Neural cell (in vitro differentiated cells): ENCODE measurements at regions not wholly inside any gene's neighbourhood (a gene's known extent, or its start where the extent isn't known, plus 50 kb on each side); places are given as distances from the start of the nearest gene placed in this dataset.

Experiments used
- H2AFZ ChIP-seq: fragments of 200-600, 300-800 bp; sonication (generic), shearing (Covaris generic); 2 replicates; pipeline ENCODE4 v1.6.0; 2014; ENCODE audit warnings: low read depth, mild to moderate bottlenecking, antibody characterized with exemption, low read length, moderate library complexity
- H3F3A ChIP-seq: fragments of 200-600 bp; shearing (Covaris generic); 2 replicates; pipeline ENCODE4 v1.6.1; 2016; ENCODE audit warnings: mild to moderate bottlenecking, moderate library complexity, mixed read lengths, antibody characterized with exemption, low read length; ENCODE audit not compliant: insufficient read depth, poor library complexity, severe bottlenecking
- H3K27ac ChIP-seq: fragments of 200-600, 300-800 bp; sonication (generic), shearing (Covaris generic); 2 replicates; pipeline ENCODE4 v1.5.1; 2014; ENCODE audit warnings: mild to moderate bottlenecking, low read length, moderate library complexity
- H3K27me3 ChIP-seq: fragments of 300-800, 200-600 bp; sonication (generic), shearing (Covaris generic); 2 replicates; pipeline ENCODE4 v1.6.0; 2014; ENCODE audit warnings: mild to moderate bottlenecking, low read depth, low read length, moderate library complexity; ENCODE audit not compliant: insufficient read depth
- H3K36me3 ChIP-seq: fragments of 300-800, 200-600 bp; sonication (generic), shearing (Covaris generic); 2 replicates; pipeline ENCODE4 v1.5.1; 2014; ENCODE audit warnings: mild to moderate bottlenecking, antibody characterized with exemption, low read length, moderate library complexity; ENCODE audit not compliant: insufficient read depth
- H3K4me2 ChIP-seq: fragments of 300-800, 200-600 bp; sonication (generic), shearing (Covaris generic); 2 replicates; pipeline ENCODE4 v1.6.0; 2014; ENCODE audit warnings: mild to moderate bottlenecking, low read length
- H3K4me3 ChIP-seq: fragments of 300-800, 200-600 bp; sonication (generic), shearing (Covaris generic); 2 replicates; pipeline ENCODE4 v1.5.1; 2014; ENCODE audit warnings: mild to moderate bottlenecking, low read length, moderate library complexity
- H3K79me2 ChIP-seq: fragments of 200-600 bp; shearing (Covaris generic); replicated peaks from 2 replicates; pipeline ENCODE4 v1.6.0; 2014; ENCODE audit warnings: mild to moderate bottlenecking, low read length, moderate library complexity; ENCODE audit not compliant: insufficient read depth
- H3K9ac ChIP-seq: fragments of 300-800, 200-600 bp; sonication (generic), shearing (Covaris generic); 2 replicates; pipeline ENCODE4 v1.6.1; 2016; ENCODE audit warnings: mild to moderate bottlenecking, low read length, mixed read lengths
- H3K9me2 ChIP-seq: fragments of 200-600 bp; shearing (Covaris generic); 2 replicates; pipeline ENCODE4 v1.6.1; 2016; ENCODE audit warnings: mild to moderate bottlenecking, low read length, mixed read lengths; ENCODE audit not compliant: insufficient read depth
- H3K9me3 ChIP-seq: fragments of 200-600, 300-800 bp; sonication (generic), shearing (Covaris generic); 2 replicates; pipeline ENCODE4 v1.6.1; 2016; ENCODE audit warnings: mild to moderate bottlenecking, mixed run types, low read length, moderate library complexity, mixed read lengths
- H4K20me1 ChIP-seq: fragments of 200-600 bp; shearing (Covaris generic); 2 replicates; pipeline ENCODE4 v1.6.1; 2016; ENCODE audit warnings: mild to moderate bottlenecking, mixed run types; ENCODE audit not compliant: insufficient read depth
- CTCF ChIP-seq: fragments of 450-650 bp; IDR thresholded peaks from 2 replicates; pipeline ENCODE4 v1.5.1; 2014; ENCODE audit warnings: antibody characterized with exemption, mild to moderate bottlenecking, moderate library complexity; ENCODE audit not compliant: poor library complexity, severe bottlenecking
- EP300 ChIP-seq: fragments of 450-650 bp; conservative IDR thresholded peaks from 2 replicates; pipeline ENCODE4 v1.6.1; 2014; ENCODE audit warnings: antibody characterized with exemption, mild to moderate bottlenecking, moderate library complexity; ENCODE audit not compliant: poor library complexity, severe bottlenecking
- EZH2 ChIP-seq: fragments of 200-600, 300-800 bp; shearing (Covaris generic), sonication (generic); IDR thresholded peaks from 2 replicates; pipeline ENCODE4 v1.6.1; 2014; ENCODE audit warnings: antibody characterized with exemption, low read length, borderline replicate concordance, mild to moderate bottlenecking; ENCODE audit not compliant: insufficient read depth, poor library complexity, severe bottlenecking
- MXI1 ChIP-seq: fragments of 450-650 bp; conservative IDR thresholded peaks from 2 replicates; pipeline ENCODE4 v1.6.1; 2014; ENCODE audit warnings: antibody characterized with exemption, mild to moderate bottlenecking; ENCODE audit not compliant: poor library complexity, severe bottlenecking
- POLR2AphosphoS5 ChIP-seq: IDR thresholded peaks from 2 replicates; pipeline ENCODE4 v1.6.1; 2012
- RAD21 ChIP-seq: fragments of 450-650 bp; conservative IDR thresholded peaks from 2 replicates; pipeline ENCODE4 v1.6.1; 2014; ENCODE audit warnings: antibody characterized with exemption, mild to moderate bottlenecking, moderate library complexity
- REST ChIP-seq: IDR thresholded peaks from 2 replicates; pipeline ENCODE4 v1.6.1; 2012; ENCODE audit warnings: borderline replicate concordance
- SMC3 ChIP-seq: fragments of 450-650 bp; conservative IDR thresholded peaks from 2 replicates; pipeline ENCODE4 v1.6.1; 2014; ENCODE audit warnings: antibody characterized with exemption, mild to moderate bottlenecking, moderate library complexity; ENCODE audit not compliant: poor library complexity
- TAF1 ChIP-seq: IDR thresholded peaks from 2 replicates; pipeline ENCODE4 v1.6.1; 2012; ENCODE audit warnings: low read depth

GRCh38 chr11:107151579-107151978, 133.3 kb upstream of the GUCY1A2 start:
- H3K9me2 ChIP-seq: no peaks in the 10 kb centered on the region
- no peak overlapping the region for H3K27ac ChIP-seq
- H4K20me1 ChIP-seq: no peaks in the 10 kb centered on the region

GRCh38 chr11:107151158-107151557, 132.9 kb upstream of the GUCY1A2 start:
- Histone ChIP-seq H3K79me2 (no peaks in the 10 kb centered on the region), H3K9ac (no peak overlapping the region), H3F3A (no peaks in the 10 kb centered on the region), H3K4me2 (no peak overlapping the region), H3K9me3 (no peaks in the 10 kb centered on the region), H3K4me3 (no peak overlapping the region), H3K27ac (no peak overlapping the region), H3K27me3 (no peaks in the 10 kb centered on the region), H2AFZ (no peak overlapping the region), H3K9me2 (no peaks in the 10 kb centered on the region), H3K36me3 (no peaks in the 10 kb centered on the region), H4K20me1 (no peaks in the 10 kb centered on the region)
- TF ChIP-seq CTCF: no peak
- TF ChIP-seq SMC3: no peak
- no peak for TF ChIP-seq POLR2AphosphoS5
- no peak for TF ChIP-seq MXI1
- no peak for TF ChIP-seq REST

More at GRCh38 chr11:107151579-107151978, 133.3 kb upstream of the GUCY1A2 start:
- Histone ChIP-seq H3F3A (no peaks in the 10 kb centered on the region), H3K9ac (no peak overlapping the region), H3K79me2 (no peaks in the 10 kb centered on the region), H3K4me3 (no peak overlapping the region), H3K9me3 (no peaks in the 10 kb centered on the region), H3K4me2 (no peak overlapping the region), H2AFZ (no peak overlapping the region), H3K27me3 (no peaks in the 10 kb centered on the region), H3K36me3 (no peaks in the 10 kb centered on the region)
- TF ChIP-seq MXI1: no peak
- TF ChIP-seq CTCF: no peak
- TF ChIP-seq POLR2AphosphoS5: no peak
- no peak for TF ChIP-seq TAF1
- no peak for TF ChIP-seq RAD21
- no peak for TF ChIP-seq REST
- no peak for TF ChIP-seq EZH2
- TF ChIP-seq SMC3: no peak
- TF ChIP-seq EP300: no peak
